ENCODE measurements at regions not wholly inside any gene's neighbourhood (a gene's known extent, or its start where the extent isn't known, plus 50 kb on each side); places are given as distances from the start of the nearest gene placed in this dataset.
A peak's percentile ranks its signal among the peaks of the same experiment; 100 is the strongest.

DNA sequence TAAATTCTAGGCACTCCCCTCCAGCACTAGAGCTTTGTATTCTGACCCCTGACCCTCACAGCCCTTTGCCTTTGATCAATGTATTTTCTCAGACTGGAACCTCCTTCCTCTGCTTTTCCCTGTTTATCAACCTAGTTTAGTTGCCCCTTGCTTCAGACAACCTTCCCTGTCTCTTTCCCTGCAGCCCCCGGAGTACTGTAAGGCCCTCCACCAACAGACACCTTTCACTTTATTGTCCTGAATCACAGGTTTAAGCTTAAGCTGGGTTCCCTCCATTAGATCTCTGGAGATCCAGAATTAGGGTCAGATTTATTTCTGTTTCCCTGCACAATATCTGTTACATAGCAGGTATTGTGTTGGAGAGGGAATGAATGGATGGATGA is 140.2 kb downstream of the DDX1 start:
- H3K27ac ChIP-seq = no peak overlapping the region
- WGBS, 5 donors = 84 to 96% (median 89%) methylated on average over 1 of the region's 1 CpG
- H3K4me3 ChIP-seq = no peak overlapping the region
- H3K27me3 ChIP-seq (replicated peaks in 1 of 7) = peaks cover 0 to 6% (median 0%) of the 10 kb centered on the region in 7 donors
- no peaks in the 10 kb centered on the region for H3K9me3 ChIP-seq
- H3K36me3 ChIP-seq = no peaks in the 10 kb centered on the region
- H3K4me1 ChIP-seq = peaks cover 8 to 36% (median 27%) of the 10 kb centered on the region in 6 donors
- intact Hi-C loops (cut with DNase I; ENCODE audit: low total_unique reads) = no loop called here
- DNase-seq = no peak
- TF ChIP-seq POLR2A (IDR thresholded peaks at IDR 0.05) (no peak), POLR2AphosphoS5 (IDR thresholded peaks at IDR 0.05) (no peak)
- TF ChIP-seq, protein P1, sequence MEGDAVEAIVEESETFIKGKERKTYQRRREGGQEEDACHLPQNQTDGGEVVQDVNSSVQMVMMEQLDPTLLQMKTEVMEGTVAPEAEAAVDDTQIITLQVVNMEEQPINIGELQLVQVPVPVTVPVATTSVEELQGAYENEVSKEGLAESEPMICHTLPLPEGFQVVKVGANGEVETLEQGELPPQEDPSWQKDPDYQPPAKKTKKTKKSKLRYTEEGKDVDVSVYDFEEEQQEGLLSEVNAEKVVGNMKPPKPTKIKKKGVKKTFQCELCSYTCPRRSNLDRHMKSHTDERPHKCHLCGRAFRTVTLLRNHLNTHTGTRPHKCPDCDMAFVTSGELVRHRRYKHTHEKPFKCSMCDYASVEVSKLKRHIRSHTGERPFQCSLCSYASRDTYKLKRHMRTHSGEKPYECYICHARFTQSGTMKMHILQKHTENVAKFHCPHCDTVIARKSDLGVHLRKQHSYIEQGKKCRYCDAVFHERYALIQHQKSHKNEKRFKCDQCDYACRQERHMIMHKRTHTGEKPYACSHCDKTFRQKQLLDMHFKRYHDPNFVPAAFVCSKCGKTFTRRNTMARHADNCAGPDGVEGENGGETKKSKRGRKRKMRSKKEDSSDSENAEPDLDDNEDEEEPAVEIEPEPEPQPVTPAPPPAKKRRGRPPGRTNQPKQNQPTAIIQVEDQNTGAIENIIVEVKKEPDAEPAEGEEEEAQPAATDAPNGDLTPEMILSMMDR (IDR thresholded peaks at IDR 0.05 in 8 of 11, conservative IDR thresholded peaks at IDR 0.05 in 3 of 11) = no peak

- peaks cover 8 to 36% (median 27%) of the 10 kb centered on the region in 6 donors for H3K4me1 ChIP-seq
- TF ChIP-seq, protein P1 (IDR thresholded peaks at IDR 0.05 in 8 of 11, conservative IDR thresholded peaks at IDR 0.05 in 3 of 11) = no peak
- TF ChIP-seq POLR2AphosphoS5 (IDR thresholded peaks at IDR 0.05) (no peak), POLR2A (IDR thresholded peaks at IDR 0.05) (no peak)
- DNase-seq = no peak
- H3K27me3 ChIP-seq (replicated peaks in 1 of 7) = peaks cover 0 to 6% (median 0%) of the 10 kb centered on the region in 7 donors
- intact Hi-C loops (cut with DNase I; ENCODE audit: low total_unique reads) = no loop called here
- 51 to 68% (median 64%) methylated on average over 7 of the region's 7 CpGs for WGBS, 5 donors
- H3K4me3 ChIP-seq = no peak overlapping the region
- H3K36me3 ChIP-seq = no peaks in the 10 kb centered on the region
- H3K9me3 ChIP-seq = peaks cover 0 to 4% (median 0%) of the 10 kb centered on the region in 8 donors
- no peak overlapping the region for H3K27ac ChIP-seq
Measured at GRCh38 chr2:15732341-15733077, 140.8 kb downstream of the DDX1 start.

- no peak for DNase-seq
- peaks cover 8 to 36% (median 27%) of the 10 kb centered on the region in 6 donors for H3K4me1 ChIP-seq
- intact Hi-C loops (cut with DNase I; ENCODE audit: low total_unique reads) = no loop called here
- H3K4me3 ChIP-seq = no peak overlapping the region
- TF ChIP-seq POLR2A (IDR thresholded peaks at IDR 0.05) = no peak
- peak in 1 of 3 donors; percentile 15 for TF ChIP-seq POLR2AphosphoS5 (IDR thresholded peaks at IDR 0.05)
- peaks cover 0 to 4% (median 0%) of the 10 kb centered on the region in 8 donors for H3K9me3 ChIP-seq
- peaks cover 0 to 6% (median 0%) of the 10 kb centered on the region in 7 donors for H3K27me3 ChIP-seq (replicated peaks in 1 of 7)
- 64 to 81% (median 73%) methylated on average over 11 of the region's 11 CpGs for WGBS, 5 donors
- H3K27ac ChIP-seq = no peak overlapping the region
- no peaks in the 10 kb centered on the region for H3K36me3 ChIP-seq
Measured at GRCh38 chr2:15733867-15734673, 142.4 kb downstream of the DDX1 start.

DNA sequence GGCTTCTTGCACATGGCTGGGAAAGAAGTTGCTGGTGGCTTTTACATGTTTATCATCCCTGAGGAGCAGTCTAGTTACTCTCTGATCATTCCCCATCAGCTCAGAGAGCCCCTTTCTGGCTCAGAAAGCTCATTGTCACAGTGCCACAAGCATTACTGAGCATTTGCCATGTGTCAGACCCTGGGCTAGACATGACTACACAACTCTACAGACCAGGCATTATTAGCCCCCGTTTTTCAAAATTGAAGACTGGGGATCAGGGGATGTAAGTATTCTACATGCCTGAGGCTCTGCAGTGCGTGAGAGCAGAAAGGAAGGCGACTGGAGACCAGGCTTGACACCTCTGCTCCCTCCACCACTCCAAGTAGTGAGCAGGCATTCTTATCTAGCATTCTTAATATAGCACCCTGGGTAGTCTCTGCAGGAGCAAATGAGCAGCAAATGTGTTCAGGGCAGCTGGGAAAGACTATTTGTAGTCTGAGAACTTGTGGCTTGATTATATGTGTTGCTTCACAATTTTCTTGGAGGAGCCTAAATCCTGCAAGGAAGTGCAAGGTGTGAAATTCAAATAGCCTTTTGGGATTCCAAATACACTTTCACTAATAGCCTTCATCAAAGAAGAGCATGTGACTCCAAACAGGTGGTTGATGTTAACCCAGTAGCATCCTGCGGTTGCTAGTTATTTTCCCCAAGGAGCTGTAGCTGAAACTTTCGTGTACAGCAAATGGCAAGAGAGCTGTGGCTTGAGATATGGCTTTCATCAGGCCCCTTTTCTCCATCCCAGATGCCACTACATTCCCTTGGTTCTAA is 143.2 kb downstream of the DDX1 start:
- TF ChIP-seq POLR2A (IDR thresholded peaks at IDR 0.05) = no peak
- Histone ChIP-seq H3K36me3 (no peaks in the 10 kb centered on the region), H3K4me3 (no peak overlapping the region), H3K27me3 (replicated peaks in 1 of 7) (peaks cover 0 to 6% (median 0%) of the 10 kb centered on the region in 7 donors), H3K9me3 (peaks cover 0 to 4% (median 0%) of the 10 kb centered on the region in 8 donors), H3K4me1 (peaks cover 8 to 35% (median 27%) of the 10 kb centered on the region in 6 donors), H3K27ac (no peak overlapping the region)
- intact Hi-C loops (cut with DNase I; ENCODE audit: low total_unique reads) = no loop called here
- DNase-seq = no peak
- 64 to 80% (median 79%) methylated on average over 5 of the region's 5 CpGs for WGBS, 5 donors

All from spleen (tissue), 11 donors.